NCI-H2227 treated with DMSO at 0.1 percent for 48 hours (cell line): ENCODE measurements at regions not wholly inside any gene's neighbourhood (a gene's known extent, or its start where the extent isn't known, plus 50 kb on each side); places are given as distances from the start of the nearest gene placed in this dataset.
A peak's percentile ranks its signal among the peaks of the same experiment; 100 is the strongest.

Experiments
- DNase-seq: peaks from one replicate; lab custom pipeline; 2025; lab: John Stamatoyannopoulos, UW

GRCh38 chr11:106461148-106461691 is 383.8 kb downstream of the AASDHPPT start:
- no peak for DNase-seq

GRCh38 chr11:106461839-106462545 is 384.5 kb downstream of the AASDHPPT start:
- no peak for DNase-seq

- DNase-seq = no peak
Measured at GRCh38 chr11:106463154-106463553, 385.7 kb downstream of the AASDHPPT start.

GRCh38 chr11:106463796-106464201 is 386.3 kb downstream of the AASDHPPT start:
- no peak for DNase-seq

GRCh38 chr11:106464728-106465127 is 387.3 kb downstream of the AASDHPPT start:
- DNase-seq = no peak

- DNase-seq = no peak
Measured at GRCh38 chr11:106466521-106467080, 389.1 kb downstream of the AASDHPPT start.

GRCh38 chr11:106467501-106467900 is 390.0 kb downstream of the AASDHPPT start:
- no peak for DNase-seq

- DNase-seq = no peak
Measured at GRCh38 chr11:106468086-106468485, 390.6 kb downstream of the AASDHPPT start.

- DNase-seq = no peak
Measured at GRCh38 chr11:106468531-106468930, 391.1 kb downstream of the AASDHPPT start.

- no peak for DNase-seq
Measured at GRCh38 chr11:106470230-106470629, 392.8 kb downstream of the AASDHPPT start.

- DNase-seq = no peak
Measured at GRCh38 chr11:106471276-106471675, 393.8 kb downstream of the AASDHPPT start.

- no peak for DNase-seq
Measured at GRCh38 chr11:106473089-106473722, 395.7 kb downstream of the AASDHPPT start.

GRCh38 chr11:106474274-106474673 is 396.8 kb downstream of the AASDHPPT start:
- DNase-seq = no peak

GRCh38 chr11:106475181-106475580 is 397.7 kb downstream of the AASDHPPT start:
- DNase-seq = no peak

- DNase-seq = no peak
Measured at GRCh38 chr11:106477776-106478175, 400.3 kb downstream of the AASDHPPT start.

- DNase-seq = no peak
Measured at GRCh38 chr11:106479646-106480045, 402.2 kb downstream of the AASDHPPT start.

- no peak for DNase-seq
Measured at GRCh38 chr11:106480581-106481190, 403.2 kb downstream of the AASDHPPT start.

- DNase-seq = peak; percentile 4
Measured at GRCh38 chr11:106482917-106483785, 405.7 kb downstream of the AASDHPPT start.

- no peak for DNase-seq
Measured at GRCh38 chr11:106491751-106492150, 414.3 kb downstream of the AASDHPPT start.

- no peak for DNase-seq
Measured at GRCh38 chr11:106493751-106494150, 416.3 kb downstream of the AASDHPPT start.

GRCh38 chr11:106495046-106495445 is 417.6 kb downstream of the AASDHPPT start:
- DNase-seq = no peak

GRCh38 chr11:106496677-106497076 is 419.2 kb downstream of the AASDHPPT start:
- no peak for DNase-seq
